IMR-90 (cell line): ENCODE measurements at regions not wholly inside any gene's neighbourhood (a gene's known extent, or its start where the extent isn't known, plus 50 kb on each side); places are given as distances from the start of the nearest gene placed in this dataset.

Source experiments
- ATAC-seq: fragments of 200-7000 bp; cut with Tn5 transposase; 2 replicates; pipeline ENCODE4 v1.9.1; 2020; ENCODE audit warnings: low read depth, mild to moderate bottlenecking, moderate library complexity
- BruUV-seq: library from RNA; stranded (reverse); fragments of 400-500 nt; replicated peaks from 2 replicates; lab custom pipeline; 2021; lab: Mats Ljungman, UMichigan
- CTCF ChIA-PET: fragments of 300-600 bp; formaldehyde crosslinking; extraction: SDS; loops from one replicate; lab custom pipeline; 2021; ENCODE audit warnings: antibody characterized with exemption; lab: Yijun Ruan, JAX
- POLR2A ChIA-PET: fragments of 300-600 bp; sonication (Branson Sonifier 250); formaldehyde crosslinking; loops from one replicate; lab custom pipeline; 2022; ENCODE audit warnings: antibody characterized with exemption; ENCODE audit not compliant: unreplicated experiment; lab: Charles Lee
- DNase-seq: peaks from one replicate; pipeline ENCODE4 v3.0.0; 2013
- H2AFZ ChIP-seq: replicated peaks from 2 replicates; pipeline ENCODE3; 2013; ENCODE audit warnings: low read length, mild to moderate bottlenecking; ENCODE audit not compliant: poor library complexity
- H2AK5ac ChIP-seq: 2 replicates; pipeline ENCODE4 v1.6.1; 2013; ENCODE audit warnings: low read depth, low read length, inconsistent platforms
- H2AK9ac ChIP-seq: replicated peaks from 2 replicates; pipeline ENCODE3; 2013; ENCODE audit warnings: mild to moderate bottlenecking, low read depth, low read length, moderate library complexity; ENCODE audit not compliant: poor library complexity
- H2BK120ac ChIP-seq: 2 replicates; pipeline ENCODE4 v1.6.1; 2013; ENCODE audit warnings: low read depth, low read length, inconsistent platforms
- H2BK15ac ChIP-seq: 3 replicates; pipeline ENCODE4 v1.6.1; 2013; ENCODE audit warnings: low read depth, low read length, inconsistent platforms
- H2BK20ac ChIP-seq: 2 replicates; pipeline ENCODE4 v1.6.1; 2013; ENCODE audit warnings: low read depth, mild to moderate bottlenecking, inconsistent platforms, low read length, moderate library complexity
- H2BK5ac ChIP-seq: 2 replicates; pipeline ENCODE4 v1.6.1; 2013; ENCODE audit warnings: mild to moderate bottlenecking, low read depth, low read length, inconsistent platforms; ENCODE audit not compliant: poor library complexity, severe bottlenecking
- H3K14ac ChIP-seq: replicated peaks from 2 replicates; pipeline ENCODE4 v1.6.1; 2013; ENCODE audit warnings: low read depth, low read length, inconsistent platforms
- H3K18ac ChIP-seq: 2 replicates; pipeline ENCODE4 v1.6.1; 2013; ENCODE audit warnings: low read depth, low read length, control low read depth
- H3K23ac ChIP-seq: 2 replicates; pipeline ENCODE4 v1.6.1; 2013; ENCODE audit warnings: low read depth, low read length, inconsistent platforms
- H3K27ac ChIP-seq: 2 replicates; pipeline ENCODE4 v1.5.1; 2013; ENCODE audit warnings: mild to moderate bottlenecking, control low read depth, low read length; ENCODE audit not compliant: insufficient read depth
- H3K27me3 ChIP-seq: 2 replicates; pipeline ENCODE4 v1.6.1; 2013; ENCODE audit warnings: low read length; ENCODE audit not compliant: control insufficient read depth, insufficient read depth
- H3K36me3 ChIP-seq: 2 replicates; pipeline ENCODE4 v1.6.1; 2013; ENCODE audit warnings: low read length, mixed read lengths; ENCODE audit not compliant: control insufficient read depth, insufficient read depth
- H3K4ac ChIP-seq: 2 replicates; pipeline ENCODE4 v1.6.1; 2013; ENCODE audit warnings: low read depth, low read length, inconsistent platforms
- H3K4me1 ChIP-seq: 2 replicates; pipeline ENCODE4 v1.6.1; 2013; ENCODE audit warnings: low read length, mixed read lengths; ENCODE audit not compliant: control insufficient read depth, insufficient read depth
- H3K4me2 ChIP-seq: 2 replicates; pipeline ENCODE4 v1.6.1; 2013; ENCODE audit warnings: low read depth, mild to moderate bottlenecking, control low read depth, low read length, moderate library complexity
- H3K4me3 ChIP-seq: 2 replicates; pipeline ENCODE4 v1.5.1; 2013; ENCODE audit warnings: low read depth, mild to moderate bottlenecking, control low read depth, low read length, moderate library complexity; ENCODE audit not compliant: insufficient read depth
- H3K56ac ChIP-seq: 2 replicates; pipeline ENCODE4 v1.6.1; 2013; ENCODE audit warnings: low read length, inconsistent platforms; ENCODE audit not compliant: insufficient read depth; ENCODE audit errors: extremely low read depth
- H3K79me1 ChIP-seq, 2 experiments: 2 replicates each; pipeline ENCODE4 v1.6.1; 2013; ENCODE audit warnings: low read length in 2 of 2, inconsistent platforms in 1 of 2, low read depth in 1 of 2
- H3K9ac ChIP-seq: 2 replicates; pipeline ENCODE4 v1.6.1; 2013; ENCODE audit warnings: low read depth, low read length, control low read depth
- H3K9me1 ChIP-seq: 2 replicates; pipeline ENCODE4 v1.6.1; 2013; ENCODE audit warnings: low read length, inconsistent platforms; ENCODE audit not compliant: insufficient read depth
- H3K9me3 ChIP-seq: 2 replicates; pipeline ENCODE4 v1.6.1; 2013; ENCODE audit warnings: low read length; ENCODE audit not compliant: control insufficient read depth, insufficient read depth
- H4K20me1 ChIP-seq: 2 replicates; pipeline ENCODE4 v1.6.1; 2013; ENCODE audit warnings: low read length, inconsistent platforms; ENCODE audit not compliant: insufficient read depth
- H4K5ac ChIP-seq: 2 replicates; pipeline ENCODE4 v1.6.1; 2013; ENCODE audit warnings: mild to moderate bottlenecking, low read depth, low read length, control low read depth
- H4K8ac ChIP-seq, 2 experiments: 2 replicates each; pipeline ENCODE4 v1.6.1; 2013; ENCODE audit warnings: low read depth in 2 of 2, low read length in 2 of 2, control low read depth in 1 of 2, inconsistent platforms in 1 of 2
- H4K91ac ChIP-seq: 2 replicates; pipeline ENCODE4 v1.6.1; 2013; ENCODE audit warnings: low read depth, low read length, inconsistent platforms; ENCODE audit not compliant: insufficient read depth
- BHLHE40 ChIP-seq: fragments of 150-350 bp; IDR thresholded peaks from 2 replicates; pipeline ENCODE4 v1.6.1; 2016; ENCODE audit warnings: mild to moderate bottlenecking, low read depth, low read length
- CEBPB ChIP-seq: IDR thresholded peaks from 2 replicates; pipeline ENCODE4 v1.6.1; 2012; ENCODE audit warnings: low read depth, low read length, improper control_type of control experiment
- CHD1 ChIP-seq: IDR thresholded peaks from 2 replicates; pipeline ENCODE4 v1.6.1; 2012; ENCODE audit warnings: low read depth, low read length, improper control_type of control experiment
- FOS ChIP-seq: fragments of 150-350 bp; IDR thresholded peaks from 2 replicates; pipeline ENCODE4 v1.6.1; 2016; ENCODE audit warnings: low read depth, low read length
- MAFK ChIP-seq: IDR thresholded peaks from 2 replicates; pipeline ENCODE4 v1.6.1; 2012; ENCODE audit warnings: low read depth, low read length, improper control_type of control experiment
- MAZ ChIP-seq: IDR thresholded peaks from 2 replicates; pipeline ENCODE4 v1.6.1; 2012; ENCODE audit warnings: low read depth, mild to moderate bottlenecking, low read length, improper control_type of control experiment, moderate library complexity, borderline replicate concordance
- MXI1 ChIP-seq: IDR thresholded peaks from 2 replicates; pipeline ENCODE4 v1.6.1; 2012; ENCODE audit warnings: low read depth, mild to moderate bottlenecking, low read length, moderate library complexity, borderline replicate concordance
- NFE2L2 ChIP-seq: fragments of 150-350 bp; IDR thresholded peaks from 2 replicates; pipeline ENCODE4 v1.6.1; 2016; ENCODE audit warnings: low read depth, mild to moderate bottlenecking, low read length
- POLR2A ChIP-seq: IDR thresholded peaks from 2 replicates; pipeline ENCODE4 v1.6.1; 2012; ENCODE audit warnings: mild to moderate bottlenecking, low read depth, low read length
- RAD21 ChIP-seq: IDR thresholded peaks from 2 replicates; pipeline ENCODE4 v1.6.1; 2012; ENCODE audit warnings: low read length, improper control_type of control experiment
- RCOR1 ChIP-seq: IDR thresholded peaks from 2 replicates; pipeline ENCODE4 v1.6.1; 2012; ENCODE audit warnings: mild to moderate bottlenecking, low read length, improper control_type of control experiment; ENCODE audit not compliant: insufficient replicate concordance
- RFX5 ChIP-seq: IDR thresholded peaks from 2 replicates; pipeline ENCODE4 v1.8.0; 2012; ENCODE audit warnings: low read depth, mild to moderate bottlenecking, low read length, moderate library complexity
- SMC3 ChIP-seq: fragments of 150-350 bp; IDR thresholded peaks from 2 replicates; pipeline ENCODE4 v1.6.1; 2016; ENCODE audit warnings: low read depth, mild to moderate bottlenecking, antibody characterized with exemption, low read length, moderate library complexity
- WGBS, 2 experiments: methylation state at CpG; one replicate each; pipeline versions ENCODE4 v1.1.5 to v1.1.7; 2013; ENCODE audit warnings: missing lambda C conversion rate in 2 of 2; ENCODE audit not compliant: insufficient read length in 1 of 2; ENCODE audit errors: extremely low coverage in 2 of 2; 5-methylcytosine and 5-hydroxymethylcytosine counted together
- dilution Hi-C: fragments of 300-500 bp; cut with HindIII; formaldehyde crosslinking; loops from one replicate; pipeline ENCODE4 v1.14.3; 2018; ENCODE audit warnings: low sequenced_read_pairs; ENCODE audit not compliant: unreplicated experiment
- in situ Hi-C: fragments of 300-500 bp; cut with MboI; formaldehyde crosslinking; loops from 3 replicates; pipeline ENCODE4 v1.14.3; 2019; ENCODE audit warnings: low sequenced_read_pairs, inconsistent platforms, mixed read lengths
- intact Hi-C: fragments of 100-400 bp; cut with micrococcal nuclease; formaldehyde crosslinking; loops from 2 replicates; pipeline ENCODE4 v1.10.0; 2022
- TF ChIP-seq, protein P1 (sequence below): fragments of 150-350 bp; IDR thresholded peaks from 2 replicates; pipeline ENCODE4 v1.6.1; 2017; ENCODE audit warnings: mild to moderate bottlenecking, antibody characterized with exemption, low read length, low read depth
- TF ChIP-seq, protein P2 (sequence below): conservative IDR thresholded peaks from 2 replicates; pipeline ENCODE4 v1.5.1; 2012; ENCODE audit warnings: mild to moderate bottlenecking, low read depth, low read length, improper control_type of control experiment
- TF ChIP-seq, protein P3 (sequence below): fragments of 150-350 bp; IDR thresholded peaks from 2 replicates; pipeline ENCODE4 v1.6.1; 2016; ENCODE audit warnings: low read depth, mild to moderate bottlenecking, low read length, moderate library complexity, borderline replicate concordance

DNA sequence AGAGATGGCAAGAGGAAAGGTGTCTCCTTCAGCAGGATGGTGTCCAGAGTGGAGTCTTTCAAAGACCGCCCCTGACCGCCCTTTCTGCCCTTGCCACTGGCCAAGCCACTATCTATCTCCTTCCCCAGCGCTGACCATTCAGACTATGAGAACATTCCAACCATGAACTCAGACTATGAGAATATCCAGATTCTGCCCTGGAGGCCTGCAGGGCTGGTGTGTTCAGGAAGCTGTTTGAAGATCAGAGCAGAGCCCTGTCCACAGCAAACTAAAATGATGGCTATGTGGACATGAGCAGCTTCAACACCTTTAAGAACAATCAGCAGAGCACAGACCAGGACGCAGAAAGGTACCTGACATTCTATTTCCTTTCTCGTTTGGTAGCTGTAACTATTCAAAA lies 57.3 kb upstream of the WNT7A start:
- TF ChIP-seq CEBPB: no peak
- TF ChIP-seq MAZ: no peak
- TF ChIP-seq RCOR1: no peak
- no peak for TF ChIP-seq RAD21
- no peak for TF ChIP-seq NFE2L2
- no peak for TF ChIP-seq FOS
- TF ChIP-seq, protein P1, sequence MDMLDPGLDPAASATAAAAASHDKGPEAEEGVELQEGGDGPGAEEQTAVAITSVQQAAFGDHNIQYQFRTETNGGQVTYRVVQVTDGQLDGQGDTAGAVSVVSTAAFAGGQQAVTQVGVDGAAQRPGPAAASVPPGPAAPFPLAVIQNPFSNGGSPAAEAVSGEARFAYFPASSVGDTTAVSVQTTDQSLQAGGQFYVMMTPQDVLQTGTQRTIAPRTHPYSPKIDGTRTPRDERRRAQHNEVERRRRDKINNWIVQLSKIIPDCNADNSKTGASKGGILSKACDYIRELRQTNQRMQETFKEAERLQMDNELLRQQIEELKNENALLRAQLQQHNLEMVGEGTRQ: no peak
- TF ChIP-seq, protein P2, sequence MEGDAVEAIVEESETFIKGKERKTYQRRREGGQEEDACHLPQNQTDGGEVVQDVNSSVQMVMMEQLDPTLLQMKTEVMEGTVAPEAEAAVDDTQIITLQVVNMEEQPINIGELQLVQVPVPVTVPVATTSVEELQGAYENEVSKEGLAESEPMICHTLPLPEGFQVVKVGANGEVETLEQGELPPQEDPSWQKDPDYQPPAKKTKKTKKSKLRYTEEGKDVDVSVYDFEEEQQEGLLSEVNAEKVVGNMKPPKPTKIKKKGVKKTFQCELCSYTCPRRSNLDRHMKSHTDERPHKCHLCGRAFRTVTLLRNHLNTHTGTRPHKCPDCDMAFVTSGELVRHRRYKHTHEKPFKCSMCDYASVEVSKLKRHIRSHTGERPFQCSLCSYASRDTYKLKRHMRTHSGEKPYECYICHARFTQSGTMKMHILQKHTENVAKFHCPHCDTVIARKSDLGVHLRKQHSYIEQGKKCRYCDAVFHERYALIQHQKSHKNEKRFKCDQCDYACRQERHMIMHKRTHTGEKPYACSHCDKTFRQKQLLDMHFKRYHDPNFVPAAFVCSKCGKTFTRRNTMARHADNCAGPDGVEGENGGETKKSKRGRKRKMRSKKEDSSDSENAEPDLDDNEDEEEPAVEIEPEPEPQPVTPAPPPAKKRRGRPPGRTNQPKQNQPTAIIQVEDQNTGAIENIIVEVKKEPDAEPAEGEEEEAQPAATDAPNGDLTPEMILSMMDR: no peak
- no peak for TF ChIP-seq RFX5
- no peak for TF ChIP-seq MAFK
- no peak for TF ChIP-seq BHLHE40
- TF ChIP-seq SMC3: no peak
- no peak for TF ChIP-seq MXI1
- TF ChIP-seq POLR2A: no peak
- no peak for TF ChIP-seq CHD1
- TF ChIP-seq, protein P3, sequence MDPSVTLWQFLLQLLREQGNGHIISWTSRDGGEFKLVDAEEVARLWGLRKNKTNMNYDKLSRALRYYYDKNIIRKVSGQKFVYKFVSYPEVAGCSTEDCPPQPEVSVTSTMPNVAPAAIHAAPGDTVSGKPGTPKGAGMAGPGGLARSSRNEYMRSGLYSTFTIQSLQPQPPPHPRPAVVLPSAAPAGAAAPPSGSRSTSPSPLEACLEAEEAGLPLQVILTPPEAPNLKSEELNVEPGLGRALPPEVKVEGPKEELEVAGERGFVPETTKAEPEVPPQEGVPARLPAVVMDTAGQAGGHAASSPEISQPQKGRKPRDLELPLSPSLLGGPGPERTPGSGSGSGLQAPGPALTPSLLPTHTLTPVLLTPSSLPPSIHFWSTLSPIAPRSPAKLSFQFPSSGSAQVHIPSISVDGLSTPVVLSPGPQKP: no peak
- Histone ChIP-seq H2BK5ac (no peak overlapping the region), H2BK120ac (no peak overlapping the region), H3K9me1 (no peaks in the 10 kb centered on the region), H2BK20ac (no peak overlapping the region), H4K91ac (no peak overlapping the region), H3K27me3 (no peaks in the 10 kb centered on the region), H4K20me1 (no peaks in the 10 kb centered on the region), H3K79me1 (no peaks in the 10 kb centered on the region), H3K4ac (no peak overlapping the region), H3K36me3 (no peaks in the 10 kb centered on the region), H2BK15ac (no peak overlapping the region), H3K9me3 (peaks cover 14% of the 10 kb centered on the region; the same call in 1 of the 2 replicates), H2AFZ (no peak overlapping the region), H2AK9ac (no peak overlapping the region), H4K5ac (no peak overlapping the region), H3K27ac (no peak overlapping the region), H3K56ac (no peak overlapping the region), H2AK5ac (no peak overlapping the region), H3K18ac (no peak overlapping the region), H3K9ac (no peak overlapping the region), H3K4me1 (no peaks in the 10 kb centered on the region), H3K23ac (no peak overlapping the region), H4K8ac (no peak overlapping the region), H3K4me3 (no peak overlapping the region), H3K4me2 (no peak overlapping the region), H3K14ac (no peak overlapping the region)
- BruUV-seq: no TSS peak
- dilution Hi-C loops: no loop called here
- DNase-seq (no peak), ATAC-seq (no peak)
- WGBS, 2 experiments: no CpG with 5 or more reads among the region's 5 CpGs
- CTCF ChIA-PET: no interaction called here
- in situ Hi-C loops: no loop called here
- POLR2A ChIA-PET: no interaction called here
- intact Hi-C loops: no loop called here
